IPS DF 6.9 (cell line): ENCODE measurements at regions not wholly inside any gene's neighbourhood (a gene's known extent, or its start where the extent isn't known, plus 50 kb on each side); places are given as distances from the start of the nearest gene placed in this dataset.
A peak's percentile ranks its signal among the peaks of the same experiment; 100 is the strongest.
"Not testable (repeated sequence)": the region's sequence is repeated elsewhere in the genome, so short reads cannot be mapped to it uniquely, and the experiment has no call there.

ENCODE experiments used
- DNase-seq: peaks from one replicate; pipeline ENCODE4 v3.0.0-alpha.2; 2013; ENCODE audit warnings: low read depth, low spot score
- H3K27ac ChIP-seq: one replicate; pipeline ENCODE4 v1.5.1; 2013; ENCODE audit warnings: low read length, control low read depth
- H3K27me3 ChIP-seq: 2 replicates; pipeline ENCODE4 v1.6.1; 2013; ENCODE audit warnings: mild to moderate bottlenecking, low read length; ENCODE audit not compliant: control insufficient read depth, insufficient read depth
- H3K36me3 ChIP-seq: 2 replicates; pipeline ENCODE4 v1.6.1; 2013; ENCODE audit warnings: low read length; ENCODE audit not compliant: control insufficient read depth, insufficient read depth
- H3K4me1 ChIP-seq: 2 replicates; pipeline ENCODE4 v1.6.1; 2013; ENCODE audit warnings: low read length; ENCODE audit not compliant: control insufficient read depth, insufficient read depth
- H3K4me3 ChIP-seq: 2 replicates; pipeline ENCODE4 v1.5.1; 2013; ENCODE audit warnings: mild to moderate bottlenecking, low read length
- H3K9me3 ChIP-seq: 2 replicates; pipeline ENCODE4 v1.6.1; 2013; ENCODE audit warnings: low read length, inconsistent platforms; ENCODE audit not compliant: control insufficient read depth, insufficient read depth
- WGBS: extraction: QIAGEN DNeasy Blood & Tissue Kit; methylation state at CpG from one replicate; pipeline ENCODE4 v1.1.7; 2013; ENCODE audit warnings: mixed read lengths, missing lambda C conversion rate; ENCODE audit not compliant: insufficient read length, insufficient coverage; 5-methylcytosine and 5-hydroxymethylcytosine counted together

- Histone ChIP-seq H3K27me3 (no peaks in the 10 kb centered on the region), H3K4me1 (no peaks in the 10 kb centered on the region), H3K9me3 (no peaks in the 10 kb centered on the region), H3K36me3 (no peaks in the 10 kb centered on the region), H3K4me3 (no peak overlapping the region), H3K27ac (no peak overlapping the region)
- DNase-seq: no peak
- no CpG with 5 or more reads among the region's 3 CpGs for WGBS
Measured at GRCh38 chr4:18103876-18104605, 82.5 kb upstream of the LCORL start.

DNA sequence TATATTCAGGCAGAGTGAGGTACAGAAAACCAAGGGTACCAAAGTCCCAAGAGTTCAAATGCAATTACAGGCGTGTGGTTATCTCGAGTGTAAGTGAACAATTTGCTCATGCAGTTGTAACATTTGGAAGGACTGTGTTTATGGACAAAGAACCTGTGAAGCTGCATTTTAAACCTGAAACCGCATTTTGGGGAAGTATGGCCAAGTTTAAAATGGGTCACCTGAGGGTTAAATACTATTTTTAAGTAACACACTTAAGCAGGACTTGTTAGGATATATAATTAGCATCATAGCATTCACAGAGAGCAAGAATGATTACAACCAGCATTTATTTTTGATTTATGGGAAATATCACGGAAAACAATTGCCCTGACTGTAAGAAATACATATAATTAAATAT, 79.1 kb upstream of the LCORL start:
- no CpG with 5 or more reads among the region's 4 CpGs for WGBS
- DNase-seq: no peak
- Histone ChIP-seq H3K4me3 (no peak overlapping the region), H3K27ac (no peak overlapping the region), H3K4me1 (no peaks in the 10 kb centered on the region), H3K36me3 (no peaks in the 10 kb centered on the region), H3K27me3 (no peaks in the 10 kb centered on the region), H3K9me3 (no peaks in the 10 kb centered on the region)

DNA sequence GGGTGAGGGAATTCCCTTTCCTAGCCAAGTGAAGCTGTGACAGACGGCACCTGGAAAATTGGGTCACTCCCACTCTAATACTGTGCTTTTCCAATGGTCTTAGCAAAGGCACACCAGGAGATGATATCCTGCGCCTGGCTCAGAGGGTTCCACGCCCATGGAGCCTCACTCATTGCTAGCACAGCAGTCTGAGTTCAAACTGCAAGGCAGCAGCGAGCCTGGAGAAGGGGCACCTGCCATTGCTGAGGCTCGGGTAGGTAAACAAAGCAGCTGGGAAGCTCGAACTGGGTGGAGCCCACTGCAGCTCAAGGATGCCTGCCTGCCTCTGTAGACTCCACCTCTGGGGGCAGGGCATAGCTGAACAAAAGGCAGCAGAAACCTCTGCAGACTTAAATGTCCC, 68.9 kb upstream of the LCORL start:
- H3K27me3 ChIP-seq, H3K4me3 ChIP-seq, H3K4me1 ChIP-seq, H3K9me3 ChIP-seq, DNase-seq, H3K27ac ChIP-seq, H3K36me3 ChIP-seq: not testable (repeated sequence)
- WGBS: no CpG with 5 or more reads among the region's 6 CpGs

- Histone ChIP-seq H3K36me3 (no peaks in the 10 kb centered on the region), H3K27ac (no peak overlapping the region), H3K4me1 (no peaks in the 10 kb centered on the region), H3K4me3 (no peak overlapping the region), H3K9me3 (no peaks in the 10 kb centered on the region), H3K27me3 (no peaks in the 10 kb centered on the region)
- no peak for DNase-seq
Measured at GRCh38 chr4:18082236-18082635, 60.7 kb upstream of the LCORL start.

DNA sequence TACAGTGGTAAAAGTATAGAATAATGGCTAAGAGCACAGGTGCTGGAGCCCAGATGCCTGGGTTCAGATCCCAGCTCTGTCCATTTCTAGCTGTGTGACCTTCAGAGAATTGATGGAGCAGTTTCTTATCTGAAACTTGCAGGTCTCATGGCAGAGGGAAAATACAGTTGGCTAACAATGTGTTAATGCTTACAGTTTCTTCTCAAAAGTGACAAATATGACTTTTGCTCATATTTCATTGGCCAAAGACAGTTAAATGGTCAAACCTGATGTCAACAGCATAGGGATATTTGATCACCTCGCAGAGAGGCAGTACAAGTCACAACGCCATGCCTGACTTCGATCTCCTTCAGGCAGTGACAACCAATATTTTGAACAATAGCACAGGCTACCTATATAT, 60.2 kb upstream of the LCORL start:
- no peak overlapping the region for H3K4me3 ChIP-seq
- H3K9me3 ChIP-seq: no peaks in the 10 kb centered on the region
- WGBS: no CpG with 5 or more reads among the region's 3 CpGs
- H3K27ac ChIP-seq: no peak overlapping the region
- H3K36me3 ChIP-seq: no peaks in the 10 kb centered on the region
- H3K4me1 ChIP-seq: no peaks in the 10 kb centered on the region
- no peak for DNase-seq
- no peaks in the 10 kb centered on the region for H3K27me3 ChIP-seq

DNA sequence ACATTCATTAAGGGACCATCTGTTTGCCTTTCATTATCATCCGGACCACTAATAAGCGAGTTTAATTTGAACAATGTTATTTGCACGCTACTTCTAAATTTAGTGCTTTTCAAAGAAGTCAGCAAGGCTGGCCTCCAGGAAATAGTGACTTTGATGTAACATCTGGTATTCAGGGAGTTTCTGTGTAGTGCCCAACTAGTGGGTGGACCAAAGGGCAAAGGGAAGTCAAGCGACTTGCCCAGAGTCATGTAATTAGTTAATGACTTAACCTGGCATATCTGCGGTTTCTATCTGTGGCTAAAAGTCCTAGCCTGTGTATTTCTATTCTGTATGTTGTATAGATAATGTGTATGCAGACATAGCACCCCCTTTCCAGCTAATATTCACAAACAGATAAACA, 56.3 kb upstream of the LCORL start:
- DNase-seq: no peak
- WGBS: no CpG with 5 or more reads among the region's 5 CpGs
- Histone ChIP-seq H3K9me3 (no peaks in the 10 kb centered on the region), H3K4me1 (no peaks in the 10 kb centered on the region), H3K36me3 (no peaks in the 10 kb centered on the region), H3K27me3 (no peaks in the 10 kb centered on the region), H3K4me3 (no peak overlapping the region), H3K27ac (no peak overlapping the region)

DNA sequence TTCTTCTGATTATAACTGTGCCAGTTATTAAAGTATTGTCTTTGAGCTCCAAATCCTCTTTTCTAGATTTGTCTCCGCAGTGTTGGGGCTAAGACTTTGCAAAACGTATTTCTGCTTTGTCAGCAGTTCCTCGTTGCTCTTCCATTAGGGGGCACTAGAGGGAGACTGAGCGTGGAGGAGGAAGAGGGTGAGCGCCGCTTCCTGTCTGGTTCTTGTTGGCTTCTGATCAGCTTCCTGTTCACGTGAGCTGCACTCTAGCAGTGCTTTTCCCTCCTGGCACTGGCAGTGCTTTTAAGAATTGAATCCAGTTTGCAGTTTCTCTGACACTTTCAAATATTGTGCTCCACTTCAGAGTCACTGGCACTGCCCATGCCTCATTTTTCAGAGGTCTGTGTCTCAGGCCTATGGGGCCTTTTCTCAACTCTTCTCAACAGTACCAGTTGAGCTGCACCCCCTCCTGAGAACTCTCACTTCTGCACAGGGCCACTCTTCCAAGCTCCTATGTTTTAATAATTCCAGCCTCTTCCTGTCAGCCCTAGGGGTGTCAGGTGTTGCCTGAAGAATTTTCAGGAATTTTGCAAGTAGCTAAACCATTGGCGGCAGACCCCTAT, 54.4 kb upstream of the LCORL start:
- Histone ChIP-seq H3K36me3 (no peaks in the 10 kb centered on the region), H3K4me3 (no peak overlapping the region), H3K27me3 (no peaks in the 10 kb centered on the region), H3K4me1 (no peaks in the 10 kb centered on the region), H3K27ac (no peak overlapping the region), H3K9me3 (no peaks in the 10 kb centered on the region)
- DNase-seq: peak; percentile 29
- WGBS: no CpG with 5 or more reads among the region's 8 CpGs

DNA sequence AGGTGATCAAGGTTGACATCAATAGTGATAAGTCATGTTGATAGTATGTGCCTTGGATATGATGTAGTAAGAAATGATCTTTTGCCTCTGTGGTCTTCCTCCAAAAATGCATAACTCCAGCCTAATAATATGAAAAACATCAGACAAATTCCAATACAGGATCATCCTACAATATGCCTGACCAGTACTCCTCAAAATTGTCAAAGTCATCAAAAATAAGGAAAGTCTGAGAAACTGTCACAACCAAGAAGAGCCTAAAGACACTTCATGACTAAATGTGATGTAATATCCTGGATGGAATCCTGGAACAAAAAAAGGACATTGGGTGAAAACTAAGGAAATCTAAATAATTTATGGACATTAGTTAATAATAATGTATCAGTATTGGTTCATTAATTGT, 50.3 kb upstream of the LCORL start:
- no peak overlapping the region for H3K27ac ChIP-seq
- H3K36me3 ChIP-seq: no peaks in the 10 kb centered on the region
- H3K9me3 ChIP-seq: no peaks in the 10 kb centered on the region
- no peak for DNase-seq
- no peaks in the 10 kb centered on the region for H3K4me1 ChIP-seq
- no peaks in the 10 kb centered on the region for H3K27me3 ChIP-seq
- H3K4me3 ChIP-seq: no peak overlapping the region
